HG02852 (cell line): ENCODE measurements at regions not wholly inside any gene's neighbourhood (a gene's known extent, or its start where the extent isn't known, plus 50 kb on each side); places are given as distances from the start of the nearest gene placed in this dataset.

ENCODE experiments used
- ATAC-seq: cut with Tn5 transposase; IDR thresholded peaks from one replicate; pipeline ENCODE4 v1.9.1; 2021; ENCODE audit warnings: mild to moderate bottlenecking, moderate library complexity; ENCODE audit not compliant: unreplicated experiment

- ATAC-seq = no peak
Measured at GRCh38 chr9:88658311-88658822, 123.4 kb downstream of the NXNL2 start.

- no peak for ATAC-seq
Measured at GRCh38 chr9:88659126-88659525, 124.1 kb downstream of the NXNL2 start.

GRCh38 chr9:88660611-88661010, 125.6 kb downstream of the NXNL2 start:
- ATAC-seq = no peak

DNA sequence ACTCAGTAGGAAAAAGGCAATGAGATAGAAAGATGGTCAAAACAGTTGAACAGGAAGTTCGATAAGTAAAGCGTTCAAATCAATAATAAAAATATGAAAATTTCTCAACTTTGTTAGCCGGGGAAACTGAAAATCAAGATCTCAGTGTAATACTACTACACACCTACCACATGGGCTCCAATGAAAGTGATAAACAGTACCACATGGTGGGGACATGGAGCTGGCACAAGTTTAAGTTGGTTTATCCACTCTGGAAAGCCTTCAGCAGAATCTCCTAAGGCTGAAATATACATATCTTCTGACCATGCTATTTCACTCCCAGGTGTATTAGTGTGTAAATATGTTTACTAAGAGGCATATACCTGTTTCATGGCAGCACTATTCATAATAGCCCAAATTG, 126.8 kb downstream of the NXNL2 start:
- no peak for ATAC-seq

DNA sequence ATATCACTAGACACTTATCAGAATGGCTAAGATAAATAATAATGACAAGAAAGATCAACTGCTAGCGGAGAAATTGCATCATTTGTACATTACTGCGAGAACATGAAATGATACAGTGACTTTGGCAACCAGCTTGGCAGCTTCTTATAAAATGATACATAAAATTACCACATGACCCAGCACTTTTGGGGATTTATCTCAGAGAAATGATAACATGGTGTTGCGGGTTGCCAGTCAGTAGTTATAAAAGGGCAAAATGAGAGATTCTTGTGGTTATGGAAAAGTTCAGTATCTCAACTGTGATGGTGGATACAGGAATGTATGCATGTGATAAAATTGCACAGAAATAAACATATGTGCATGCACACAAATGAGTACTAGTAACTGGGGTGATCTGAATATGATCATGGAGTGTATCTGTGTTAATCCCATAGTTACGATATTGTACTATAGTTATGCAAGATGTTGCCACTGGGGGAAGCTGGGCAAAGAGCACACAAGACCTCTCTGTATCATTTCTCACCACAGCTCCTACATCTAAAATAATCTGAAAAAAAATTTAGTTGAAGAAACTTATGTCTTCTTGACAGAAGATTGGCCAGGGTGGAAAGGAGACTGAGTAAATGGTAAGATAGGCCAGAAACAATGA, 128.9 kb downstream of the NXNL2 start:
- no peak for ATAC-seq

DNA sequence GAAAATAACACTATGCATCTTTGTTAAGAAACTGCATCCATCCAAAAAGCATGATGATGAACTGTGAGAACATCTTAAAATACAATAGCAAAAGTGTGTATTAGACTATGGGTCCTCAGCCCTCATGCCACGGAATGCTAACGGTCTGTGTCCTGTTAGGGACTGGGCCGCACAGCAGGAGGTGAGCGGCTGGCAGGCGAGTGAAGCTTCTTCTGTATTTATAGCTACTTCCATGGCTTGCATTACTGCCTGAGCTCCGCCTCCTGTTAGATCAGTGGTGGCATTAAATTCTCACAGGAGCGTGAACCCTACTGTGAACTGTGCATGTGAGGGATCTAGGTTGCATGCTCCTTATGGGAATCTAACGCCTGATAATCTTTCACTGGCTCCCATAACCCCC, 129.8 kb downstream of the NXNL2 start:
- ATAC-seq = no peak

DNA sequence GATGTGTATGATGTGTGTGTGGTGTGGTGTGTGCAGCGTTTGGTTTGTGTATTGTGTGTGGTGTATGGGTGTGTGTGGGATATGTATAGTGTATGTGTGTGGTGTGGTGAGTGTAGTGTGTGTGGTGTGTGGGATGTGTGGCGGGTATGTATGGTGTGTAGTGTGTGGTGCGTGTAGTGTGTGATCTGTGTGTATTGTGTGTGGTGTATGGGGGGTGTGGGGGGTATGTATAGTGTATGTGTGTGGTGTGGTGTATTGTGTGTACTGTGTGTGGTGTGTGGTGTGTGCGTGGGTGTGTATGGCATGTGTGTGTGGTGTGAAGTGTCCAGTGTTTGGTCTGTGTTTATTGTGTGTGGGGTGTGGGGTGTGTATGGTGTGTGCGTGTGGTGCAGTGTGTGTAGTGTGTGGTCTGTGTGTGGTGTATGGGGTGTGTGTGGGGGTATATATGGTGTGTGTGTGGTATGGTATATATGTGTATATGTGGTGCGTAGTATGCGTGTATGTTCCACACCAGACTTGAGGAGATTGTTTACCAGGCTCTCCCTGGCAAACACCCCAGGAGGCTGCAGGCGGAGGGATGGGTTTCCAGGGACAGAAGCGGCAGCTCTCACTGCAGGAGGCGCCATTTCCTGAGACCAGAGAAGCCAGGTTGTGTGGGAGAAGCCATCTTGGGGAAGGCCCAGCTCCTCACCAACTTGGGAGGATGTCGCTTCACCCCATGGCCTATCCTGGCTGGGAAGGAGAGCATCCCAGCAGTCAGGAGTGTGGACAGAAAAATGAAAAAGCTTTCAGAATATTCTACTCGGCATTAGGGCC, 138.1 kb downstream of the NXNL2 start:
- no peak for ATAC-seq

DNA sequence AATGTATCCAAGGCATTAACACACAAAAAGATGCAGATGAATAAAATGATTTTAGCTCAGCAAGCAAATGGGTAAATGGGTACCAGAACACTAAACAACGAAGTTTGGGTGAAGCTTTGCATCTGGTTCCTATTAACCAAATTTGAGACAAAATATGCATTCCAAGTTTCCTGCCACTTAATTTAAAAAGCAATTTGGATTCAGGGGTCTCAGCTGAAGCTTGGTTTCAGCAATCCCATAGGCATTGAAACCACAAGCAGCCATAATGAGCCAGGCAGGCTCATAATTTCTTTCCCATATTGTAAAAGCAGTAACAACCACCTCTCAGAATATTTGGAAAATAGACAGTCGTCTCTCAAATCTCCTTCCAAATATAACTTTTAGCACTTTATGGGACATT, 138.9 kb downstream of the NXNL2 start:
- ATAC-seq = no peak

DNA sequence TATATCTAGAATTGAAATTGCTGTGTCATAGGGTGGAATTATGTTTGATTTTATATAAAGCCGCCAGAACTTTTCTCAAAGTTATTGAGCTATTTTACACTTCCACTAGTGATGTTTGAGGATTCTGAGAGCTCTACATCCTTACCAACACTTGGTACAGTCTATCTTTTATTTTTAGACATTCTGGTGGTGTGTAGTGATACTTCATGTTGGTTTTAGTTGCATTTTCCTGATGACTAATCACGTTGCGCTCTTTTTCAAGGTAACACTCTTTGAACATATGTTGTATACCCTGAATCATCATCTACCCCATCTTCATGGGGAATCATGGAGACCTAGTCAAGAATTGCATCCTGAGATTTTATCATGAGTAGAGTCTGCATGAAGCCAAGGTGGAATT, 141.7 kb downstream of the NXNL2 start:
- ATAC-seq = no peak

DNA sequence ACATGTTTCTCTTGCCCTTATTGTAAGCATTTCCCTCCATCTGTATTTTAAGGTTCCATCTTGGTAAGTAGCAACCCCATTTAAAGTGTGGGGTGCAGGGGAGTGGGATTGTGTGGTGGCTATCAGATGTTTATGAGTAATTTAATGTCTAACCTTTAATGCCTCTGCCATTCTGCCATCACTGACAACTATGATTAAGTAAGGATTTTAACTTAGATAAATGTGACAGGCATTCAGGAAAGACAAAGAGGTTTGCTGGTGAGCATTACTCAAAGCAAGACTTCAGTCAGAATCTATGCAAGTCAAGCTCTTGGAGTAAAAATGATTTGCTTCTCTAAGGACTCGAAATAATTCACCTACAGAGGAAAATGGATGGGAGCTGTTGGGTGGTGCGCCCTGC, 143.0 kb downstream of the NXNL2 start:
- no peak for ATAC-seq

DNA sequence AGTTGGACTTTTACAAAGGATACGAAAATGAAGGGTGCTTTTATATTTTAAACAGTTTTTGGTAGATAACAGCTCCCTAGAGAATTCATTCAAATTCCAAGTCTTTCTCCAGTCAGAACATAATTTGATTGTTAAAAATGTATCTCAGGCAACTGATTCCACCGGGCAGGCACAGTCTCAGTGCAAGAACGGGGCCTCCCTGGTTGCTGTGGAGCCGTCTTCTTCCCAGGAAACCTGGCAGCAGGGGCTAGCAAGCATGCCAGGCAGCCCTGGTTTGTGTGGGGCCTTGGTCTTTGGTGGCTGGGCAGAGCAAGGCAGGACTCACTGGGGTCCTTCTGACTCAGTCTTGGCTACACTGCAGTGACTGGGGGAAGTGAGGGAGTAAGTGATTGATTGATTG, 143.5 kb downstream of the NXNL2 start:
- ATAC-seq = no peak

DNA sequence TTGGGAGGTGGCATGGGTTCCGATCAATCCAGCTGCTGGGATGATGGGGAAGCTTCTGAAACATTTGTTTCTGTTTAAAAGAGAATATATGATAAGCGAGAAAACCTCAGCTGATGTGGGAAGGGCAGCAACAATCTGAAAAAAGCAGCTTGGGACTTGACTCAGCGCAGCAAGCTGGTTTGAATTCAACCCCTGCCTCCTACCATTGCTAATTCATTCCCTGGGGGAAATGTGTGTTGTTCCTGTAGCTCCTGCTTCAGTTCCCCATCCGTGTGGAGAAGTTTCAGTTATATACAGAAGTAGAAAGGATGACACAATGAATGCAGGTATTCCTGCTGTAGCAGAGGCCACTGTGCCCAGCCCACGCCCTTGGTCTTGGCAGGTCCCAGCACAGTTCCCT, 145.1 kb downstream of the NXNL2 start:
- ATAC-seq = no peak

DNA sequence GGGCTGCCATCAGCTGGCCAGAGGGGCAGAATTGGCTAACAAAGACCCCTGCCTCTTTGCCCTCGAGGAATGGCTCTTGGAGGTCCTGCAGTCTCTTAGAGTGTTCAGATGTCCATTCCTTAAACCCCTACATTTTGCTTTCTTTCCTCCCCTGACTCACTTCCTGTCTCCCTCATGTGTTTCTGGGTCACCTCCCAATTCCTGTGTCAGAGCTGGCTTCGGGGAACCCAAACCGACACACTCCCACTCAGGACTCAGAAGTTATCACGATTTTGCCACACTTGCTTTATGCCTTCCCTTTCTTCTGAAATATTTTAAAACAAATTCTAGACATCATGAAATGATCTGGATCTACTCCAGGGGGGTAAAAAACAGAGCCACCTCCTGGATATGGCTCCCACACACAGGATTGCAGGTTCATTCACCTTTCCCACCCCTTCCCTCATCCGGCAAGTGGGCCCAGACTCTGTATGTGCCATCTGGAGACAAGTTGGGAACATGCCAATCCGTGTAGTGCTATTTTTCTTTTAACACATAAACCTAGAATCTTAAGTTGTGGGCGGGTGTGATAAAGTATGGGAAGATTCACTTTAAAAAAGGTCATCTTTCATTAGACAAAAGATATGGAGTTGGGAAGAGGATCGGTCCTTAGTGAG, 145.7 kb downstream of the NXNL2 start:
- no peak for ATAC-seq

- ATAC-seq = no peak
Measured at GRCh38 chr9:88681434-88681833, 146.5 kb downstream of the NXNL2 start.

DNA sequence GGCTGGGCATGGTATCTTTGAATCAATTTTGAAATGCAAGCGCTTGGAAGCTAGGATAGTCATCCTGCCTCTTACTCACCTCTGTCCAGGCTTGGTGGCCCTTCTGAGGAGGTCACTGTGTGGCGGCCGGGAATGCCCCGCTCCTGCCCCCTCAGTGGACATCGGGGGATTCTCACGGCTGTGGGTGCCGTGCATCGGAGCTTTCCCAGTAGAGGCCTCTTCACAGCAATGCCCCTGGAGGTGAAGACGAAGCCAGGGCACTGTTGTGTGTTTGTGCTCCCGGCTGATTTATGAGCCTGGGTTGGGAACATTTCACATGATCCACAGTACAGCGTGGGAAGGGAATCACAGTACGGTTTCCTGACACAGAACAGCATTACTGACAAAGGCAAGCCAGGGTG, 147.5 kb downstream of the NXNL2 start:
- no peak for ATAC-seq

DNA sequence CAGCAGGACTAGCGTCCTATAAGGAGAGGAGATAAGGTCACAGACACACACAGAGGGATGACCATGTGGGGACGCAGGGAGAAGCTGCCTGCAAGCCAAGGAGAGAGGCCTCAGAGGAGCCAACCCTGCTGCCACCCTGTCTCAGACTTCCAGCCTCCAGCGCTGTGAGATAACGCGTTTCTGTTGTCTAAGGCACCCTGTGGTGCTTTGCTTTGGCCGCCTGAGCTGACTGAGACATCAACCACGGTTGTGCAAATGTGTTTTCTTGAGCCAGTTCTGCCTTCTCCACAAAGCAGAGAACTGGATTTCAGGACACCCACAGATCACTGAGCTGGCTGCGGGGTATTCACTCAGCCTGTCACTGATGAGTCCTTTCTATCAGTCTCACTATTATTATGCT, 149.1 kb downstream of the NXNL2 start:
- ATAC-seq = no peak

- ATAC-seq = no peak
Measured at GRCh38 chr9:88684845-88685244, 149.9 kb downstream of the NXNL2 start.

- ATAC-seq = no peak
Measured at GRCh38 chr9:88685966-88686365, 151.0 kb downstream of the NXNL2 start.

GRCh38 chr9:88689509-88690298, 154.7 kb downstream of the NXNL2 start:
- no peak for ATAC-seq

- ATAC-seq = no peak
Measured at GRCh38 chr9:88690628-88691027, 155.7 kb downstream of the NXNL2 start.

- no peak for ATAC-seq
Measured at GRCh38 chr9:88691091-88691490, 156.1 kb downstream of the NXNL2 start.
